D341Med (cell line): ENCODE measurements at regions not wholly inside any gene's neighbourhood (a gene's known extent, or its start where the extent isn't known, plus 50 kb on each side); places are given as distances from the start of the nearest gene placed in this dataset.
"Not testable (repeated sequence)": the region's sequence is repeated elsewhere in the genome, so short reads cannot be mapped to it uniquely, and the experiment has no call there.

Experiments used
- DNase-seq: peaks from one replicate; pipeline ENCODE4 v3.0.0; 2012; ENCODE audit warnings: low spot score

DNA sequence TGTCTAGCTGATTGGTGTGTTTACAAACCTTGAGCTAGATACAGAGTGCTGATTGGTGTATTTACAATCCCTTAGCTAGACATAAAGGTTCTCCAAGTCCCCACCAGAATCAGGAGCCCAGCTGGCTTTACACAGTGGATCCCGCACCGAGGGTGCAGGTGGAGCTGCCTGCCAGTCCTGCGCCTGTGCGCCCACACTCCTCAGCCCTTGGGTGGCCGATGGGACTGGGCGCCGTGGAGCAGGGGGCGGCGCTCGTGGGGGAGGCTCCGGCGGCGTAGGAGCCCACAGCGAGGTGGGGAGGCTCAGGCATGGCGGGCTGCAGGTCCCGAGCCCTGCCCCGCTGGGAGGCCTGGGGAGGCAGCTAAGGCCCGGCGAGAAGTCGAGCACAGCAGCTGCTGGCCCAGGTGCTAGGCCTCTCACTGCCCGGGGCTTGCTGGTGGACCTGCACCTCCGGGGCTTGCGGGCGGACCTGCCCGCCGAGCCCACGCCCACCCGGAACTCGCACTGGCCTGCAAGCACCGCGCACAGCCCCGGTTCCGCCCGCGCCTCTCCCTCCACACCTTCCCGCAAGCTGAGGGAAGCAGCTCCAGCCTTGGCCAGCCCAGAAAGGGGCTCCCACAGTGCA lies 51.0 kb upstream of the CDYL start:
- DNase-seq: not testable (repeated sequence)

DNA sequence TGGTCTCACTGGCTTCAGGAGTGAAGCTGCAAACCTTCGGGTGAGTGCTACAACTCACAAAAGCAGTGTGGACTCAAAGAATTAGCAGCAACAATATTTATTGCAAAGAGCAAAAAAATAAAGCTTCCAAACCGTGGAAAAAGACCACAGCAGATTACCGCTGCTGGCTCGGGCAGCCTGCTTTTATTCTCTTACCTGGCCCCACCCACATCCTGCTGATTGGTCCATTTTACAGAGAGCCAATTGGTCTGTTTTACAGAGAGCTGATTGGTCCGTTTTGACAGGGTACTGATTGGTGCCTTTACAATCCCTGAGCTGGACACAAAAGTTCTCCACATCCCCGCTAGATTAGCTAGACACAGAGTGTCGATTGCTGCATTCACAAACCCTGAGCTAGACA lies 51.5 kb upstream of the CDYL start:
- DNase-seq: not testable (repeated sequence)

DNA sequence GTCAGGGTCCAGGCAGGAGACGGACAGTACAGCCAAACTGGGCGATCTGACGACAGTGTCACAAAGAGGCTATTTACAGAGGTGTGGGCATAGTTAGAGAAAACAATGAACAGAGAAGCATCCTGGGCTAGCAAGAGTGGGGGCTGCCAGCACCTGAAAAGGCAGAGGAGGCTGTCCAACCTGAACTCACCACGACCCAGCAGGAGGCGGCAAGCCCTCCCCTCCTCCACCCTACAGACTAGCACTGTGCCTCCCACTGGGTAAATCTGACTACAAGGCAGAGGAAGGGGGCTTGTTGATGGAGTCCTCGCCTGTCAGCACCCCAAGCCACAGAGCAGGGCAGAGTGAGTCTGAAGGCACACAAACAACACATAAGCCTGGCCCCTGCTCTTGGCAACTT lies 52.8 kb upstream of the CDYL start:
- no peak for DNase-seq

DNA sequence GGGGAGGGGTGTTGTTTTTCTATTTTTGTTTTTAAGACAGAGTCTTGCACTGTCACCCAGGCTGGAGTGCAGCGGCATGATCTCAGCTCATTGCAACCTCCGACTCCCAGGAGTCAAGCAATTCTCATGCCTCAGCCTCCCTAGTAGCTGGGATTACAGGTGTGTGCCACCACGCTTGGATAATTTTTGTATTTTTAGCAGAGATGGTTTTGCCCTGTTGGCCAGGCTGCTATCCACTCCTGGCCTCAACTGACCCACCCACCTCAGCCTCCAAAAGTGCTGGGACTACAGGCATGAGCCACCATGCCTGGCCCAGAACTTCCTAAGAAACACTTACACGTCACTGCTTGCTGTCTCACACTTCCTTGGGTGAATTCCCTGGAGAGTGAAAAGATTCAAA lies 54.8 kb upstream of the CDYL start:
- DNase-seq: not testable (repeated sequence)

DNA sequence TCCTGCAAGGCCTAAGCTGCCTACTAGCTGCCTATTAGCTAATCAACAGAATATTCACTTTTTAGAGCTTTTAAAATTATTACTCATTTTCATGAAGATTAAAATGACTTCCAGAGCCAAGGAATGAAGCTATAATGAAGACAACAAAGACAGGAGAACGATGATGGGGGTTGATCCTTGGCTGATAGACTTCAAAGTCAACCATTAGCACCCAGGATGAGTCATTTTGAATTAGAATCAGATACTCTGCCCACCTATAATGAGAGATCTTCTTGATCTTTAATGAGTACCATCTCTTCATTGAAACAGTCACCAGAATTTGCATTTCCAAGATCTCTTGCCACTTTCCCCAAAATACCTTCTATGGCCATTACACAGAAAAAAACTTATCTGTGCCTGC lies 56.7 kb upstream of the CDYL start:
- no peak for DNase-seq

DNA sequence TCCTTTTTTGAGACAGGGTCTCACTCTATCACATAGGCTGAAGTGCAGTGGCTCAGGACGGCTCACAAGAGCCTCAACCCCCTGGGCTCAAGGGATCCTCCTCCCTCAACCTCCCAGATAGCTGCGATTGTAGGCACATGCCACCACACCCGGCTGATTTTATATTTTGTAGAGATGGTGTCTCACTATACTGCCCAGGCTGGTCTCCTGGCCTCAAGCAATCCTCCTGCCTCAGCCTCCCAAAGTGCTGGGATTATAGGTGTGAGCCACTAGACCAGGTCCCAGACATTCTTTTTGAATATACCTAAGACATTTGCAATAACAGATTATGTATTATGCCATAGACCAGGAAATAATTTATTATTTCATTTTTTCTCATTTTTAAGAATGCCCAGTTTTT lies 58.3 kb upstream of the CDYL start:
- no peak for DNase-seq

DNA sequence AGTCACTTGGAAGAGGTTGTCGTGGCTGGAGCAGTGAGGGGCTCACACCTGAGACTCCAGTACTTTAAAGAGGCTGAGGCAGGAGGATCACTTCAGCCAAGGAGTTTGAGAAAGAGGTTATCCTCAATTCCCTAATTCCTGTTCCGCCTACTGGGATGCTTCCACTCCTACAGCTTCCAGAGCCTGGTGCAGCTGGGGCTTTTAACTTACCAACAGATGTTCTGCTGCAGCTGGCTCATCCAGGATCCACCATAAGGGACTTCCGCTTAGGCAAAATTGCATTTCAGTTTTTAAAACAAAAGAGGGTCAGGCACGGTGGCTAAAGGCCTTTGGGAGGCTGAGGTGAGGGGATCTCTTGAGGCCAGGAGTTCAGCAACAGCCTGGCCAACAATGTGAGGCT lies 59.1 kb upstream of the CDYL start:
- no peak for DNase-seq

DNA sequence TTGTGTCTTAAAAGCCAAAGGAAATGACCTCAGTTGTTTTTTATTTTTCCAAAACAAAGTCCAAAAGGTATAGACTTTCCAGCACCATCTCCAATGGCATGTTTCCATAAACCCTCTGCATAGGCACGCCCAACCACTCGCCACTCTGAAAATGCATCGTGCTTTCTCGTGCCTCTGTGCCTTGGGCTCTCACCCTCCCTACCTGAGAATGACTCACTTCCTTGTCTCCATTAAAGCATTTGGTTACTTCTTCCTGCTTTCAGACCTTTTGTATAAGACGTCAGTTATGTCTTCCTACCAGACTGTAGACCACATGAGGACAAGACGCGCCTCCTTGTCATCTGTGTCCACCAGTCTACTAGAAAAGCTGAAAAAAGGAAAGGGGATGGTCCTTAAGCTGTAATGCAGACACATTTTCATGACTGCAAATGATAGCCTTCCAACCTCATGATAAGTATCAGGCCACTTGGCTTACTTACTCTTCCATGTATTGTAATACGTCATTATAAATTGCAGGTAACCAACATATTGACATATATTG lies 61.2 kb upstream of the CDYL start:
- DNase-seq: no peak

DNA sequence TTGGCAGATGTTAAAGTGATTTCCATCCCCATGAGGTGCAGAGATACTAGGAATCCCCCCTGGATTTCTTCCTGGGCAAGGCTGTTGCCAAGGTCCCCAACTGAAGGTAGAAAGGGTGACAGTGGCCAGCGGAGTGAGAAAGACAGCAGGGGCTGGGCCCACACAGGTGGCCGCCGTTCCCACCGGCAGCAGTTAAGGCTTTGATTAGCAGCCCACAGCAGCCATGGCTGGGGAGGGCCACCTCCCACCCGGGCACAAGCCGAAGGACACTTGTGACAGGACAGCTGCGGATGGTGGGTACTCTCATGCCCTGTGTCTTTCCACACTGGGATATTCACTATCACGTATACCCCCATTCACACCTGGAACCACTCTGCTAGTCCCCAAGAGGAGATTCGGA lies 63.9 kb upstream of the CDYL start:
- peak; percentile 46 for DNase-seq

DNA sequence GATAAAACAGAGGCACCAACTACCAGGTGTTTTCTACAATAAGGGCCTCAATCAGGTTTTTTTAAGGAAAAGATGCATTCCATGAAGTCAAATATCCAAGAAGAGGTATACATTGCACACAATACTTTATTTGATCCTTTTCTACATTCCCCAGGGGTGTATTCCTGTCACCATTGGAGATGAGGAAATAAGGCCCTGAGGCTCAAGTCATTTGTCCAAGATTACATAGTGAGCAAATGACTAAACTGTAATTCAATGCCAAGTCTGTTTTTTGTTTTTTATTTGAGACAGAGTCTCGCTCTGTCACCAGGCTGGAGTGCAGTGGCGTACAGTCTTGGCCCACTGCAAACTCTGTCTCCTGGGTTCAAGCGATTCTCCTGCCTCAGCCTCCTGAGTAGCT lies 69.2 kb upstream of the CDYL start:
- no peak for DNase-seq

DNA sequence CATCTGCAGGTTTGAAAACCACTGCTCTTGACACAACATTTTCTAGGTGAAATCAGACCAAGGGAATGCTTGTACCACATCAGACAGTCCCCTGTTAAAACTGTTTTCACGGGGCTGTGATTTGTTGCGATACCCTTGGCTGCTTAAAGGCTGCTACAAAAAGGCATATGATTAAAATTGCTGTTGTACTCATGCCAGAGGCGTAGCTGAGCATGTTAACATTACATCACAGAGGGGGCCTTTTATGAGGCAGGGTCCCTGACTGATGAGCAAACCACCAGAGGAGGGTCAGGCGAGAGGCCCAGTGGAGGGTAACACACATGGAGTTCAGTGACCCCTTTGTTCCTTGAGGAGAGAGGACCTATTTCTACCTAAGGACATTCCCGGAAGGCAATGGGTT lies 70.4 kb upstream of the CDYL start:
- no peak for DNase-seq

DNA sequence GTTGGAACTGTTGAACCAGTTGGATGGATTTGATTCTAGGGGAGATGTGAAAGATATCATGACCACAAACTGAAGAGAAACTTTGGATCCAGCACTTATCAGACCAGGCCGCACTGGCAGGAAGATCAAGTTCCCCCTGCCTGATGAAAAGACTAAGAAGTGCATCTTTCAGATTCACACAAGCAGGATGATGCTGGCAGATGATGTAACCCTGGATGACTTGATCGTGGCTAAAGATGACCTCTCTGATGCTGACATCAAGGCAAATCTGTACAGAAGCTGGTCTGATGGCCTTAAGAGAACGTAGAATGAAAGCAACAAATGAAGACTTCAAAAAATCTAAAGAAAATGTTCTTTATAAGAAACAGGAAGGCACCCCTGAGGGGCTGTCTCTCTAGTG lies 72.8 kb upstream of the CDYL start:
- no peak for DNase-seq

DNA sequence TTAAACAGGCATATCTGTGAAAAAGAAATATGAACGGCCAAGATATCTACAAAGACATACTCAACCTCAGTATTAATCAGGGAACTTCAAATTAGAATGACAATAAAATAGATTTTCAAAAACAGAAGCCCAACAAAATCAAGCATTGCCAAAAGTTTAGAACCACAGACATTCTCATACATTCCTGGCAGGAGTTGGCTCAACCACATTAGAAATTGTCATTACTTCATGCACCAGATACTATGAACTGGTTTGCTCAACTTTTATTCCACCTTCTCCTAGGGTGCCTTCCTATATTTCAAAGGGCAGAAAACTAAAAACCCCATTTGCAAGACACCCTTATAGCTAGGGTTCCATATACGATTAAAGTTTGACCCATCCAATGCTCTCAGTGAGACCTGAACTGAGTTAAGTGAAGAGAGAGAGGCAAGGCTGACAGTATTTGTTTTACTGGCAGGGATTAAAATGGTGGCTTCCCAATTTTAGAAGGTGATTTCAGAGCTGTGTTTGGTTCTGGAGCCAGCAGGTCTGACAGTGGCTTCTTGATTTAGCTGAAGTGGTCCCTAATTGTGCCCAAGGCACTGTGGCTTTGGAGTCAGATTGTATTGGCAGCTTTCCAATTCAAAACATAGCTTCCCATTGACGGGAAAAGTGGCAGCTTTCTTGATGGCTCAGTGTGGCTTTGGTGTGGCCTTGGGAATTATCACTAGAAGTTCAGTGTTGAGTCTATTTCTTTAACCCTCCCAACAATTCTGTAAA lies 77.1 kb upstream of the CDYL start:
- DNase-seq: no peak

DNA sequence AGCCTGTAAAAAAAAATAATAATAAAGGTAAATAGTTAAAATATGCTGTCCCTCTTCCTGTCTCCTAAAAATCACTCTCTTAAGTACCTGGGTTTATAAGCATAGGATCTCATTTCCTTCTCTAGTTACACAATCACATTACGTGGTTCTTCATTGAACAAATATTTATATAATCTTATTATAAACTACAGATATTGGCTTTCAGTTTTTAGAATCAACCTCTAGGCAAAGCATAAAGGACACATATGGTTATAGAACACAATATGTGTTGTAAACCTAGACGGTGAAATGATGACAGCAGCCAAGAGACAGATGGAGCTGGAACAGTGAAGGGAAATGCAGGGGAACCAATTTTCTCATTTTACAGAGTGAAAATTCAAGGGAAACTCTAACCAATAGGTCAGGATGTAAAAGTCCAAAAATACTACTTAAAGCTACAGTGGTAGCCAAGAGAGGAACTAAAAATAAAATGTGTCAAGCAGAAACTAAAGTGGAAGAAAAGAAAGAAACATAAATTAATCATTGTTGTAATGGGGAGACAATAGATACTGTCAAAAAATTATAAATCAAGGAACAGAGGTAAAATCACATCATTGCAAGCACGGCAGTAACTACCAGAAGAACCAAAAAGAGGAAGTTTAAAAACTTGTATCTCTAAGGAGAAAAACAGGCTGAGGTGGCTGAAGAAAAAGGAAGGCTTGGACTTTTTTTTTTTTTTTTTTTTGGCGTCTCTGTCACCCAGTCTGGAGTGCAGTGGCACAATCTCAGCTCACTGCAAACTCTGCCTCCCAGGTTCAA lies 82.8 kb upstream of the CDYL start:
- no peak for DNase-seq

DNA sequence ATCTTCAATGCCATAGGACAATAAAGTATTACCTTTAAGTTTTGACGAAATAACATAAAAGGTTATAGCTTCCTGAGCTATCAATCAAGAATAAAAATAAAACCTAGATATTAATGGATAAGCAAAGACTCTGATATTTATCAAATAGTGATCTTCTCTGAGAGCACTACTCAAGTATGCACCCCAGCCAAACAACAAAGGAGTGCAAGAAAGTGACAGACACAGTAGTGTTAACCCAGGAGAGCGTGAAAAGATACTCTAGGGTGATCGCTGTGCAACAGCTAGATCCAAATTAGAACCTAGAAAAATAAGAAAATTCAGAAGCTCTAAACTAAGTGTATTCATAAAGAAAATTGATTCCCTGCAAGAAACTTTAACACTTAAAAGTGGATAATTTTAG lies 83.5 kb upstream of the CDYL start:
- no peak for DNase-seq

DNA sequence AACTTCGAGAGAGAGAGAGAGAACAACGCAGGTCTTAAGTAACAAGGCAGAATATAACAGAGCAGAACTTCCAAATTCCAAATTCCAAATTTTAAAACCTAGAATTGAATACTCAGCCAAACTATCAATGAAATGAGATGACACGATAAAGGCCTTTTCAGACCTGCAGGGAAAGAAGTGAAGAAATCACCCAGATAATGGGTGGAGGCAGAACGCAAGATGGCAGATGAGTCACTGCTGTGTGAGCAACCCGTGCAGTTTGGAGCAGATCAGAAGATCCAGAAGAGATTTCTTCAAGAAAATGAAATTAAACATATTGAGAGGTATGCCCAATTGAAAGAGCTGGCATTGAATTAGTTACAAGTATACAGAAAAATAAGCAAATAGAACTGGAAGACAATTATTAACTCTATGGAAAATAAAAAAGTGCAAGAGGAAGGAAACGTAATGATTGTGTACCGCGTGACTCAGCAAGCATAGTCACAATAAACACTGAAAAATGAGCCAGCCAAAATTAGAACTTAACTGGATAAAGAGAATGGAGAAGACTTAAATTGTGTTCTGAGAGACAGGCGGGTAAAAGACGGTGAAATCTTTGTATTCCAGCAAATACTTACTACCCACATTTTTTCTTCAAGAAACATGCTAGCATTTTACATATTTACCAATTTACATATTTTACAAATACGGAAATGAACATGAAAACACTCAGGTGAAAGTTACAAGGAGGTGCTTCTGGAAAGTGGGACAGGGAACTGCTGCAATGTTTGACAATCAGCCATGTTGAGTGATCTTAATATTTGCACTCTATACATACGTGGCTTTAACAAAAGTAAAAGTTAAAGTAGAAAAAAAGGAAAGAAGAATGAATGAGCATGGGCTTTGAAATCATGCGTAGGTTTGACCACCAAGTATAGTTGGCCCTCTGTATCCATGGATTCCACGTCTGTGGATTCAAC lies 87.9 kb upstream of the CDYL start:
- no peak for DNase-seq

DNA sequence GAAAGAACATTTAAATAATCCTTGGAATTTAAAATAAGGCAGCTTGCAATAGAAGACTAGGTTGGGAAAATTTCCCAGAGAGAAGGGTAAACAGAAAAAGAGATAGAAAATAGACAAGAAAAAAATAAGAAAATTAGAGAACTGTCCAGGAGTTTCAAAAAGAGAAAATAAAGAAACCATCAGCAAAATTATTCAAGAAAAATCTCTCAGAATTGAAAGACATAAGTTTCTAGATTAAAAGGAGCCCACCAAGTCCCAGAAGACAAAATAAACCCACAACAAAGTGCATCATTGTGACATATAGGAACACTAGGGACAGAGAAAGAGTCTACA lies 88.6 kb upstream of the CDYL start:
- no peak for DNase-seq

DNA sequence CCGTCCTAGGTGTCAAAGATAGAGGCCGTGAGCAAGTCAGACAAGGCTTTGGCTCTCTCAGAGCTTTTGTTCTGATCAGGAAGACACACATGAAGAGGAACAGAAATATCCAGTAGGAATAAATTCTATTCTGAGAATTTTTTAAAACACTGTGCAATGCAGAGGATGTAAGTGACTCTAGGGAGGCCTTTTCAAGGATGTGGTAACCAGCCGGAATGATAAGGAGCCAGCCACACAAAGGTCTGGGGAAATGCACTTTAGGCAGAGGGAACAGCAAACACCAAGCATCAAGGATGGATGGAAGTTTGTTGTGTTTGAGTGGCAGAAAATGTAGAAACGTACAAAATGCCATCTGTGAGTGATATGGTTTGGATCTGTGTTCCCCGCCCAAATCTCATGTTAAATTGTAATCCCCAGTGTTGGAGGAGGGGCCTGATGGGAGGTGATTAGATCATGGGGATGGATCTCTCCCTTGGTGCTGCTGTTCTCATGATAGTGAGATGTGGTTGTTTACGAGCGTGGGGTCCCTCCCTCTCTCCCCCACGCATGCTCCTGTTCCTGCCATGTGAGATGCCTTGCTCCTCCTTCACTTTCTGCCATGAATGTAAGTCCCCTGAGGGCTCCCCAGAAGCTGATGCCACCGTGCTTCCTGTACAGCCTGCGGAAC lies 93.6 kb upstream of the CDYL start:
- no peak for DNase-seq

DNA sequence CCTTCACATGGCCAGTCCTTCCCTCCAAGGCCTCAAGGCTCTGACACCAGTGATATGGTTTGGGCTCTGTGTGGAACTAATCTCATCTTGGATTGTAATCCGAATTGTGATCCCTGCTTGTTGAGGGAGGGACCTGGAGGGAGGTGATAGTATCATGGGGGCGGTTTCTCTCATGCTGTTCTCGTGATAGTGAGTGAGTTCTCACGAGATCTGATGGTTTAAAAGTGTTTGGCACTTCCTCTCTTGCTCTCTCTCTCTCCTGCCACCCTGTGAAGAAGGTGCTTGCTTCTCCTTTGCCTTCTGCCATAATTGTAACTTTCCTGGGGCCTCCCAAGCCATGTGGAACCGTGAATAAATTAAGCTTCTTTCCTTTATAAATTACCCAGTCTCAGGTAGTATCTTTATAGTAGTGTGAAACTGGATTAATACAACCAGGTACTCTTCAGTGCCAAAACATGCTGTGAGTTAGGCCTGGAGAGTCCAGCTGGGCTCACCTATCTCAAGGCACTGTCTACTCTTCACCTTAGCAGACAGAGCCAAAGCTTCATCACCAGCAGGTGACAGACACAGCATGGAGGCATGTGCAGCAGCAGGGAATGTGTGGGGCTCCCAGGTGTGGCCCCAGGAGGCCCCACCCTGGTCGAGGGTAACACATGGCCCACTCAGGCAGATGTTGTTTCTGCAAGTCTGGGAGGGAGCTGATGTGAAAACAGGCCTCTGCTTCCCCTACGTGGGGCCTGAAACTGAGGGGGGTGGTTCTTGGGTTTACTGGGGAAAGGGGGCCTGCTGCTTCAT lies 97.5 kb upstream of the CDYL start:
- no peak for DNase-seq

DNA sequence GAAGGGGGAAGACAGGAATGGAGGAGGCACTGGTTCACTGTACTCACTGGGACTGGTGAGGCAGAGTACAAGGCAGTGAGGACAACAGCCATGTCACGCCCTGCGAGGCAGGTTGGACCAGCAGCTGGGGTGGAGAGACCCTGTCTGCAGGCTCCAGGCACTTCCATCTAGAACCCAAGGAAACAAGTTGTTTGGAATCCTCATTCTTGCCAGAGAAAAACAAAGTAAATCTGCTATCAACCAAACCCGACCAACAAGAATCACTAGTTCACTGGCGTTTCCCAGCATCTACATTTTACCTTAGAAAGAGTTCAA lies 98.5 kb upstream of the CDYL start:
- no peak for DNase-seq
